GM12864 (cell line): ENCODE measurements at regions not wholly inside any gene's neighbourhood (a gene's known extent, or its start where the extent isn't known, plus 50 kb on each side); places are given as distances from the start of the nearest gene placed in this dataset.

Experiments
- DNase-seq: peaks from one replicate; pipeline ENCODE4 v3.0.0-alpha.2; 2011; ENCODE audit warnings: low read depth
- H3K4me3 ChIP-seq: 2 replicates; pipeline ENCODE4 v1.5.1; 2011; ENCODE audit warnings: mild to moderate bottlenecking, low read depth, low read length, control low read depth
- CTCF ChIP-seq: IDR thresholded peaks from 2 replicates; pipeline ENCODE4 v1.5.1; 2011; ENCODE audit warnings: low read depth, mild to moderate bottlenecking, moderate library complexity, low read length, control low read depth, inconsistent platforms; ENCODE audit errors: missing control alignments

DNA sequence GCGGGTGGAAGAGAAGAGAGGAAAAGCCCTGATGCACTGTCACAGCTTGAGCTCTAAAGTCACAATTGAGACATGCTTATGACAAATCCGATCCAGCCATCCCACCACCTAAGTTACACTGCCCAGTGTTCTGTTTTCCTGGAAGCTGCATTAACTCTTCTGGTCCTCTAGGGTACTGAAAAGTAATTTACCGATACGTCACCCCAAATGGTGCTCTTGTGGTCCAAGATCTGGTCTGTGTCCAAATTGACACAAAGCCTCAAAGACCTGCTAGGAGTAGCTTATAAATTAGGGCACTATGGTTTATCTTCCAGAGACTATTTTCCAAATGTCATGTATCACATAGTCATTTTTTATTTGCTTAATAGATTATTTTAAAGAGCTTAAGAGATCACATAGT is 186.7 kb upstream of the ETAA1 start:
- no peak for DNase-seq
- TF ChIP-seq CTCF: peak; percentile 5
- no peak overlapping the region for H3K4me3 ChIP-seq

DNA sequence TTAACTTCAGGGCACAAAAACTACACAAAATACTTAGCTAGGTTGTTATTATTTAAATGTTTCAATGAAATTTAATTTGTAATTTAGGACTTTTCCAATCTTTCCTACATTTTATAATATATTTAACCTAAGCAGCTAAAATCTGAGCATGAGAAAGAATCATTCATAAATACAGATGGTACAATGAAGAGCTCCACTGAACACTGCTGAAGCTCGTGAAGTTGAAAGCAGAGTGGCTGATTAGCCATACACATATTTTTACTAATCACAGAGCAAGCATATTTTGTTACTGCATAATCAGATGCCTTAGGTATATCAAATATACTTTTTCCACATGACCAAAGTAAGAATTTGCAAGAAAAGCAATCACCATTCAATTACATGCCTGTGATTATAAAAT is 184.9 kb upstream of the ETAA1 start:
- no peak for DNase-seq
- H3K4me3 ChIP-seq: no peak overlapping the region
- no peak for TF ChIP-seq CTCF

DNA sequence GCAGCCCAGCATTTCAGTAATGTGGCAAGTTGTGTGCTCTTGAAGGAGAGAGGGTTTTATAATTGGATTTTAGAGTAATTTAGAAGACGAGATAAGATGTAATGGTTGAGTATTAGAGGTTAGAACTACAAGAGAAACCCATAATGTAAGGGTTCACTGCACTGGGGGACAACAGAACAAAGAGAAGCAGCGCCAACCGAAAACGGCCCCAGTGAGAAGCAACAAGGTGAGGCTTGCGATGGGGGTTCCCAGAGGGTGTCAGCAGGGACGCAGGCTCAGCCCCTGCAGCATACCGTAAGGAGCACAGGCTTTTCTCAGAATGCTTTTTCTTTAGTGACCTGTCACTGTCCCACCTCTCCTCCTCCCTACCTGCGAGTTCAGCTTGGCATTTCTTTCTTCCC is 183.9 kb upstream of the ETAA1 start:
- no peak overlapping the region for H3K4me3 ChIP-seq
- DNase-seq: no peak
- no peak for TF ChIP-seq CTCF

GRCh38 chr2:67213677-67214402 is 183.3 kb upstream of the ETAA1 start:
- TF ChIP-seq CTCF: no peak
- H3K4me3 ChIP-seq: no peak overlapping the region
- no peak for DNase-seq

- no peak for TF ChIP-seq CTCF
- H3K4me3 ChIP-seq: no peak overlapping the region
- no peak for DNase-seq
Observed at GRCh38 chr2:67214585-67215185, 182.4 kb upstream of the ETAA1 start.

DNA sequence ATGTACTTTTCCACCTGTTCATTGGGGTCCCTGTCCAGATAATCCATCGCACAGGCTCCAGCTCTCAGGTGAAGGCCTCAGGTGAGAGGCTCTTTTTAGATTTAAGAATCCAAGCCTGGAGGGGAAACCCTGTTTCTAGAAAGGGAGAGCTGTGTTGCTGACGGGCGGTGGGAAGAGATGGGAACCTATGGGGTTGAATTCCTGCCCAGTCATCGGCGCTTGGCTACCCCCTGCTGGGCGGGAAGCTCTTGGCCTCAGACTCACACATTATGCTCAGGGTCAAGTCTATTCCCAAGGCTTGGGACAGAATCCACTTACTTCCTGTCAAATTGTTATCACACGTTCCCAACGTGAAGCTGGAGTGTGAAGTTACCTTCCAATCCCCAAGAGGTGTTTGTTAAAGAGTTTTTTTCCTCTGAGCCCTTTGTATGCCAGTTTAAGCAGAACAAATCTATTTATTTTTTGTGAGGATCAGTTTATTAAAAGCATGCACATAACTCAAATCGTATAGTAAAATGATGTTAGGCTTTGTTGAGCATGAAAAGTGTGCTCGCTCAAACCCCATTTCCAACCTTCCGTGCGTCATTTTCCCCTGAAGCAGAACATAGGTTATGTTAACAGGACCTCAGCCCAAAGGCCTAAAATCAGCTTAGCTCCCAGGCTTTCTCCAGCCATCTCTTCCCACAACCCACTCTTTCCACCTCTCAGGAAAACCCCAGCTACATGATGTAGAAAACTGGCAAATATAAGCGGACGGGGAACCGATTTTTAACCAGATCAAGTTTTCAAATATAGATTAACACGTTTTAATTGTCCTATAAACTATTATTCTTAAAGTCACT is 181.7 kb upstream of the ETAA1 start:
- no peak for DNase-seq
- peak; percentile 41 for TF ChIP-seq CTCF
- H3K4me3 ChIP-seq: no peak overlapping the region

- DNase-seq: no peak
- no peak for TF ChIP-seq CTCF
Observed at GRCh38 chr2:67216103-67216502, 181.0 kb upstream of the ETAA1 start.

More at GRCh38 chr2:67216103-67216502, 181.0 kb upstream of the ETAA1 start:
- no peak overlapping the region for H3K4me3 ChIP-seq
